ENCODE measurements at regions not wholly inside any gene's neighbourhood (a gene's known extent, or its start where the extent isn't known, plus 50 kb on each side); places are given as distances from the start of the nearest gene placed in this dataset.

DNA sequence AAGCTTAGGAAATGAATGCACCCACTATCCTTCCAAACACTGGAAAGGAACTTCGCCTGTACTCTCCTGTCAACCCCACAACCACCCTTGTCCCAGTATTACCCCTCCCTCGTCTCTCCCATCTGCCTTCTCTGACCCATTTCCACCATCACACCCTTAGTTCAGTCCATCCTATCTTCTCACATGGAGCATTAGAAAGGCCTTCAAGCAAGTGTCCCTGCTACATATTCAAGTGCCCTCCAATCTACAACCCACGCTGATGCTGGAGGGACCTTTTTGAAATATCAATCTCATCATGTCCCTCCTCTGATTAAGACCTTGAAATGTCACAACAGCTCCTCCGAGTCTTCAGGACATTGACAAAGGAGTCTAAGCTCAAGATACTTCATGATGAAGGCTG, 133.8 kb upstream of the CCL2 start:
- no peak overlapping the region for H3K27ac ChIP-seq (ENCODE audit: low read length)
- H3K4me3 ChIP-seq (ENCODE audit: low read length), result no peak overlapping the region
- WGBS, result 64% methylated on average over 4 of the region's 4 CpGs
- ATAC-seq (no peak), DNase-seq (no peak)
- H3K4me1 ChIP-seq (ENCODE audit: control insufficient read depth, insufficient read depth, low read length), result no peaks in the 10 kb centered on the region
- intact Hi-C loops (cut with DNase I), result no loop called here
- H3K9me3 ChIP-seq (ENCODE audit: control insufficient read depth, low read length), result no peaks in the 10 kb centered on the region
- H3K27me3 ChIP-seq (ENCODE audit: control insufficient read depth, insufficient read depth), result peaks cover 4% of the 10 kb centered on the region

GRCh38 chr17:34122515-34122914, 132.6 kb upstream of the CCL2 start:
- ATAC-seq (no peak), DNase-seq (no peak)
- Histone ChIP-seq H3K27me3 (ENCODE audit: control insufficient read depth, insufficient read depth) (peaks cover 4% of the 10 kb centered on the region), H3K4me3 (ENCODE audit: low read length) (no peak overlapping the region), H3K27ac (ENCODE audit: low read length) (no peak overlapping the region), H3K4me1 (ENCODE audit: control insufficient read depth, insufficient read depth, low read length) (no peaks in the 10 kb centered on the region), H3K9me3 (ENCODE audit: control insufficient read depth, low read length) (no peaks in the 10 kb centered on the region)
- 78% methylated on average over 2 of the region's 2 CpGs for WGBS
- intact Hi-C loops (cut with DNase I), result no loop called here

- WGBS, result 81% methylated on average over 6 of the region's 6 CpGs
- ATAC-seq (no peak), DNase-seq (no peak)
- intact Hi-C loops (cut with DNase I), result no loop called here
- H3K27ac ChIP-seq (ENCODE audit: low read length), result no peak overlapping the region
- no peak overlapping the region for H3K4me3 ChIP-seq (ENCODE audit: low read length)
- no peaks in the 10 kb centered on the region for H3K27me3 ChIP-seq (ENCODE audit: control insufficient read depth, insufficient read depth)
- no peaks in the 10 kb centered on the region for H3K9me3 ChIP-seq (ENCODE audit: control insufficient read depth, low read length)
- H3K4me1 ChIP-seq (ENCODE audit: control insufficient read depth, insufficient read depth, low read length), result no peaks in the 10 kb centered on the region
Measured at GRCh38 chr17:34125010-34125409, 130.1 kb upstream of the CCL2 start.

- intact Hi-C loops (cut with DNase I), result no loop called here
- H3K27ac ChIP-seq (ENCODE audit: low read length), result no peak overlapping the region
- no peaks in the 10 kb centered on the region for H3K9me3 ChIP-seq (ENCODE audit: control insufficient read depth, low read length)
- H3K4me1 ChIP-seq (ENCODE audit: control insufficient read depth, insufficient read depth, low read length), result no peaks in the 10 kb centered on the region
- DNase-seq (no peak), ATAC-seq (no peak)
- no peaks in the 10 kb centered on the region for H3K27me3 ChIP-seq (ENCODE audit: control insufficient read depth, insufficient read depth)
- WGBS, result 87% methylated on average over 3 of the region's 3 CpGs
- no peak overlapping the region for H3K4me3 ChIP-seq (ENCODE audit: low read length)
Measured at GRCh38 chr17:34125921-34126320, 129.2 kb upstream of the CCL2 start.

DNA sequence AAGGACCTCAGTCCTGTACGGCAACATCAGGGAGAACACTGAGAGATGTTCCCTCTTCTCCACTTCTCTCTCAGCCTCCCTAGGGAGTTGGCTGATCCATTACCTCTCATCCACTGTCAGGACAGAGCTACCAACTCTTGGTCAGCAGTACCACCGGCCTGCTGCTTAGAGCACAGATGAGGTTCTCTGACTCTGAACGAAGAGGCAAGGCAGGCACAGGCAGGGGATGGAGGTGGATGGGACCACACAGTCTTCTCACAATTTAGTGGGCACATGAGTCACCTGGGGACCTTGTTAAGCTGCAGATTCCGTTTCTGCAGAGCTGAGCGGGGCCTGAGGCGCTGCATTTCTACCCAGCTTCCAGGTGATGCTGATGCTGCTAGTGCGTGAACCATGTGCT, 128.6 kb upstream of the CCL2 start:
- DNase-seq (no peak), ATAC-seq (no peak)
- intact Hi-C loops (cut with DNase I), result no loop called here
- Histone ChIP-seq H3K27ac (ENCODE audit: low read length) (no peak overlapping the region), H3K9me3 (ENCODE audit: control insufficient read depth, low read length) (no peaks in the 10 kb centered on the region), H3K4me3 (ENCODE audit: low read length) (no peak overlapping the region), H3K27me3 (ENCODE audit: control insufficient read depth, insufficient read depth) (no peaks in the 10 kb centered on the region), H3K4me1 (ENCODE audit: control insufficient read depth, insufficient read depth, low read length) (no peaks in the 10 kb centered on the region)
- WGBS, result 84% methylated on average over 7 of the region's 7 CpGs

- Histone ChIP-seq H3K27me3 (ENCODE audit: control insufficient read depth, insufficient read depth) (no peaks in the 10 kb centered on the region), H3K4me1 (ENCODE audit: control insufficient read depth, insufficient read depth, low read length) (no peaks in the 10 kb centered on the region), H3K9me3 (ENCODE audit: control insufficient read depth, low read length) (no peaks in the 10 kb centered on the region), H3K27ac (ENCODE audit: low read length) (no peak overlapping the region), H3K4me3 (ENCODE audit: low read length) (no peak overlapping the region)
- intact Hi-C loops (cut with DNase I), result no loop called here
- DNase-seq (no peak), ATAC-seq (no peak)
- WGBS, result 48% methylated on average over 3 of the region's 3 CpGs
Measured at GRCh38 chr17:34126965-34127364, 128.1 kb upstream of the CCL2 start.

DNA sequence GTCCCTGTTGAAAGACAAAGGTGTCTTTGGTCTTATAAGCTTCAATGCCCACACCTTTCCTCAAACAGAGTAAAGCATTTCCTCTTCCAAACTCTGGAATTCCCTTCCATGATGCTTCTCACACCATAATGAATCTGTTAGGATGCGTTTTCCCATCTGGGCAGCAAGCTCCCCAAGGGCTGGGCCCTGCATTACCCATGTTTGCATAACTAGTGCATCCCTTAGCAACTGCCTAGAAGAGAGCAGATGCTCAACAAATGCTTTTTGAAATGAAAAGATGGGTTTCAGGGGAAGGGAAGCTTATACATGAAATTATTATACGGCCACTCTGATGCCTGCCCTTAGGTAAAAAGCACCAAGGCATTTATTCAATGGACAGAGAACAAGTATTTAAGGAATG, 124.5 kb upstream of the CCL2 start:
- intact Hi-C loops (cut with DNase I), result no loop called here
- 63% methylated on average over 2 of the region's 2 CpGs for WGBS
- Histone ChIP-seq H3K4me3 (ENCODE audit: low read length) (no peak overlapping the region), H3K27ac (ENCODE audit: low read length) (no peak overlapping the region), H3K9me3 (ENCODE audit: control insufficient read depth, low read length) (no peaks in the 10 kb centered on the region), H3K4me1 (ENCODE audit: control insufficient read depth, insufficient read depth, low read length) (no peaks in the 10 kb centered on the region), H3K27me3 (ENCODE audit: control insufficient read depth, insufficient read depth) (no peaks in the 10 kb centered on the region)
- DNase-seq (no peak), ATAC-seq (no peak)

DNA sequence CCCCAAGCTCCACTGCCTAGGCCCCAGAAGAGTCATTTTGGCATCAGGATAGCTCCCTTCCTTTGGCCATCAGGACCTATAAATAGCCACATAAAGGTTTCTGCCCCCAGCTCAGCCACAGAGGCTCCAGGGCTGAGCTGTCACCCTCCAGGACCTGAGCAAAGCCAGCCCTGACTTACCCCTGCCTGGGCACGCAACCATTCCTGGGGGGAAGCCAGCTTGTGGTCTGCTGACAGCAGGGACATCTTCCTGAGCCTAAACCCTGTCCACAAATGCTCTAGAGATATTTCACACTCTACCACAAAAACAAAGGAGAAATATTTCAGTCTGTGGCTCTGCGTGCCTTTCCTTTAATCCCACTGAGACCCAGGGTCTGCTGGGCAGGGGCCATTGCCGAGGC, 123.7 kb upstream of the CCL2 start:
- 51% methylated on average over 3 of the region's 3 CpGs for whole genome bisulfite sequencing
- H3K9me3 ChIP-seq (ENCODE audit: control insufficient read depth, low read length), result no peaks in the 10 kb centered on the region
- ATAC-seq, result peak in 1 of 2 donors; percentile 41
- intact Hi-C loops (cut with DNase I), result no loop called here
- H3K27ac ChIP-seq (ENCODE audit: low read length), result no peak overlapping the region
- no peaks in the 10 kb centered on the region for H3K27me3 ChIP-seq (ENCODE audit: control insufficient read depth, insufficient read depth)
- no peak overlapping the region for H3K4me3 ChIP-seq (ENCODE audit: low read length)
- no peaks in the 10 kb centered on the region for H3K4me1 ChIP-seq (ENCODE audit: control insufficient read depth, insufficient read depth, low read length)
- DNase-seq, result no peak

GRCh38 chr17:34133350-34133749, 121.7 kb upstream of the CCL2 start:
- no peaks in the 10 kb centered on the region for H3K9me3 ChIP-seq (ENCODE audit: control insufficient read depth, low read length)
- DNase-seq, result peak in 1 of 3 donors; percentile 49
- WGBS, result 70% methylated on average over 2 of the region's 2 CpGs

GRCh38 chr17:34135841-34136240, 119.2 kb upstream of the CCL2 start:
- intact Hi-C loops (cut with DNase I), result no loop called here
- Histone ChIP-seq H3K9me3 (ENCODE audit: control insufficient read depth, low read length) (no peaks in the 10 kb centered on the region), H3K27ac (ENCODE audit: low read length) (no peak overlapping the region), H3K27me3 (ENCODE audit: control insufficient read depth, insufficient read depth) (no peaks in the 10 kb centered on the region), H3K4me1 (ENCODE audit: control insufficient read depth, insufficient read depth, low read length) (no peaks in the 10 kb centered on the region), H3K4me3 (ENCODE audit: low read length) (no peak overlapping the region)
- DNase-seq, result no peak
- WGBS, result 77% methylated on average over 2 of the region's 2 CpGs
- no peak for ATAC-seq

More at GRCh38 chr17:34133350-34133749, 121.7 kb upstream of the CCL2 start:
- Histone ChIP-seq H3K4me3 (ENCODE audit: low read length) (no peak overlapping the region), H3K4me1 (ENCODE audit: control insufficient read depth, insufficient read depth, low read length) (no peaks in the 10 kb centered on the region), H3K27ac (ENCODE audit: low read length) (no peak overlapping the region), H3K27me3 (ENCODE audit: control insufficient read depth, insufficient read depth) (no peaks in the 10 kb centered on the region)
- ATAC-seq, result no peak
- intact Hi-C loops (cut with DNase I), result no loop called here

GRCh38 chr17:34140006-34140405, 115.1 kb upstream of the CCL2 start:
- 73% methylated on average over 8 of the region's 8 CpGs for WGBS
- H3K27ac ChIP-seq (ENCODE audit: low read length), result no peak overlapping the region
- no peaks in the 10 kb centered on the region for H3K9me3 ChIP-seq (ENCODE audit: control insufficient read depth, low read length)
- H3K4me1 ChIP-seq (ENCODE audit: control insufficient read depth, insufficient read depth, low read length), result no peaks in the 10 kb centered on the region
- ATAC-seq (no peak), DNase-seq (no peak)
- intact Hi-C loops (cut with DNase I), result loop anchor here in 1 of 4 donors (10.0 kb wide), 1 partner anchor 215 kb away; no protein-coding TSS in a partner anchor
- H3K27me3 ChIP-seq (ENCODE audit: control insufficient read depth, insufficient read depth), result no peaks in the 10 kb centered on the region
- no peak overlapping the region for H3K4me3 ChIP-seq (ENCODE audit: low read length)

- 90% methylated on average over 2 of the region's 2 CpGs for WGBS
- Histone ChIP-seq H3K4me1 (ENCODE audit: control insufficient read depth, insufficient read depth, low read length) (no peaks in the 10 kb centered on the region), H3K4me3 (ENCODE audit: low read length) (no peak overlapping the region), H3K9me3 (ENCODE audit: control insufficient read depth, low read length) (no peaks in the 10 kb centered on the region), H3K27ac (ENCODE audit: low read length) (no peak overlapping the region), H3K27me3 (ENCODE audit: control insufficient read depth, insufficient read depth) (no peaks in the 10 kb centered on the region)
- intact Hi-C loops (cut with DNase I), result loop anchor here in 1 of 4 donors (10.0 kb wide), 1 partner anchor 217 kb away; no protein-coding TSS in a partner anchor
- DNase-seq (no peak), ATAC-seq (no peak)
Measured at GRCh38 chr17:34141590-34141989, 113.5 kb upstream of the CCL2 start.
